A172 (cell line): ENCODE measurements at regions not wholly inside any gene's neighbourhood (a gene's known extent, or its start where the extent isn't known, plus 50 kb on each side); places are given as distances from the start of the nearest gene placed in this dataset.
"Not testable (repeated sequence)": the region's sequence is repeated elsewhere in the genome, so short reads cannot be mapped to it uniquely, and the experiment has no call there.

Experiments used
- DNase-seq: peaks from one replicate; pipeline ENCODE4 v3.0.0-alpha.2; 2015; ENCODE audit warnings: low spot score

- no peak for DNase-seq
These were observed 244.3 kb downstream of the GPAT3 start for GRCh38 chr4:83780053-83780733.

- DNase-seq: no peak
These were observed 243.5 kb downstream of the GPAT3 start for GRCh38 chr4:83779103-83780052.

GRCh38 chr4:83772685-83773084, 236.8 kb downstream of the GPAT3 start:
- no peak for DNase-seq

GRCh38 chr4:83771113-83771705, 235.3 kb downstream of the GPAT3 start:
- peak; percentile 58 for DNase-seq

GRCh38 chr4:83768146-83768545, 232.2 kb downstream of the GPAT3 start:
- DNase-seq: no peak

- DNase-seq: no peak
These were observed 231.2 kb downstream of the GPAT3 start for GRCh38 chr4:83767067-83767466.

- no peak for DNase-seq
These were observed 223.7 kb downstream of the GPAT3 start for GRCh38 chr4:83759611-83760010.

- DNase-seq: no peak
These were observed 222.4 kb downstream of the GPAT3 start for GRCh38 chr4:83758285-83758684.

GRCh38 chr4:83757121-83757621, 221.3 kb downstream of the GPAT3 start:
- peak; percentile 24 for DNase-seq

- DNase-seq: no peak
These were observed 217.4 kb downstream of the GPAT3 start for GRCh38 chr4:83753260-83753659.

GRCh38 chr4:83751336-83751949, 215.5 kb downstream of the GPAT3 start:
- DNase-seq: peak; percentile 9

- DNase-seq: no peak
These were observed 212.8 kb downstream of the GPAT3 start for GRCh38 chr4:83748711-83749110.

- DNase-seq: no peak
These were observed 203.0 kb downstream of the GPAT3 start for GRCh38 chr4:83738895-83739294.

GRCh38 chr4:83734576-83734975, 198.7 kb downstream of the GPAT3 start:
- no peak for DNase-seq

GRCh38 chr4:83732114-83732635, 196.3 kb downstream of the GPAT3 start:
- no peak for DNase-seq

- peak; percentile 40 for DNase-seq
These were observed 195.7 kb downstream of the GPAT3 start for GRCh38 chr4:83731609-83732008.

GRCh38 chr4:83730958-83731357, 195.1 kb downstream of the GPAT3 start:
- DNase-seq: not testable (repeated sequence)

- no peak for DNase-seq
These were observed 192.3 kb downstream of the GPAT3 start for GRCh38 chr4:83728191-83728590.

GRCh38 chr4:83725336-83726085, 189.6 kb downstream of the GPAT3 start:
- no peak for DNase-seq

GRCh38 chr4:83724485-83725335, 188.8 kb downstream of the GPAT3 start:
- DNase-seq: no peak
